GM21367 (cell line): ENCODE measurements at regions not wholly inside any gene's neighbourhood (a gene's known extent, or its start where the extent isn't known, plus 50 kb on each side); places are given as distances from the start of the nearest gene placed in this dataset.
"Not testable (repeated sequence)": the region's sequence is repeated elsewhere in the genome, so short reads cannot be mapped to it uniquely, and the experiment has no call there.

ENCODE experiments used
- ATAC-seq: cut with Tn5 transposase; IDR thresholded peaks from one replicate; pipeline ENCODE4 v1.9.1; 2021; ENCODE audit not compliant: unreplicated experiment

DNA sequence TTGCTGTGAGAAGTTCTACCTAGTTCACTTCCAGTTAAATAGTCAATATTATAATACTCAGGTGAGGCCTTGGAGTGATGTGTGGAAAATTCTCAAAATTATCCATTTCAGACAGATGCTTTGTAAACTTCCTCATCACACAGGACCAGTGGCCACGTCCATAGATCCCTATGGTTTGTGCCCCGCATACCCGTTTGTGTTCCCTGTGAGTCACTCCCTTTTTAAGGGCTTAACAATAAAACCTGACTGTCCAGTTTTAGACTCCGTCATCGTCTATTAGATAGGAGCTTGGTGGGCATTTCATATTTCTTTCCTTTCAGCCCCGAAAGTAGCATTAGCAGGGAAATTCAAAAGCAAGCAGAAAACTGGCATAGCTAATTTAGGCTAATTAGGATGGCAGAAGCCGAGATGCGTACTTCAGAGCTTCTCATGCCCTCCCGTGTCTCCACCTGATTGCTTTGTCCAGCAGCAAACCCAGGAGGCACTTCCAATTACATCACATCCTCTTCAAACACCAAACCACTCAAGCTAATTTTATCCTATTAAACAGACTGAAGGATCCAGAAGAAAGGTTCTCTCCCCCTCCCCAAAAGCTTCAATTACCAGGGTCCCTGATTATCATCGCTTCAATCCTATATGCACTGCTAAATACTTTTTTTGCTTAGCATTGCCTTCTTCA lies 186.6 kb upstream of the OTX2 start:
- no peak for ATAC-seq

DNA sequence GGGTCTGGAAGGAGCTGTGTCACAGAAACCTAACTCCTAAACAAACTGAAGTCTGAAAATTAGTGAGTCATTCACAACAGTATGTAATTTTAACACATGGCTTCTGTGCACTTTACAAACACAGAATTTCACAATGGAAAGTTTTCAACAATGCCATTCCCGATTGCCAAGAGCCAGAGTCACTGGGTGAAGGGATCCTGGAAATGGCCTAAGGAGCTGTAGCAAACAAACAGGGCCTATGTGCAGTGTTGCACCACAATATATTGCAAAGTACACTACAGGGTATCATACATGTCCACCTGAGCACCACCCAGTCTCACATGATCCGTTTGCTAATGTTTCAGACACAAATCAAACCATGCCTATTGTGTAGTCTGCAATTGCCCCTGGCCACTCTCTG lies 184.7 kb upstream of the OTX2 start:
- ATAC-seq = no peak

DNA sequence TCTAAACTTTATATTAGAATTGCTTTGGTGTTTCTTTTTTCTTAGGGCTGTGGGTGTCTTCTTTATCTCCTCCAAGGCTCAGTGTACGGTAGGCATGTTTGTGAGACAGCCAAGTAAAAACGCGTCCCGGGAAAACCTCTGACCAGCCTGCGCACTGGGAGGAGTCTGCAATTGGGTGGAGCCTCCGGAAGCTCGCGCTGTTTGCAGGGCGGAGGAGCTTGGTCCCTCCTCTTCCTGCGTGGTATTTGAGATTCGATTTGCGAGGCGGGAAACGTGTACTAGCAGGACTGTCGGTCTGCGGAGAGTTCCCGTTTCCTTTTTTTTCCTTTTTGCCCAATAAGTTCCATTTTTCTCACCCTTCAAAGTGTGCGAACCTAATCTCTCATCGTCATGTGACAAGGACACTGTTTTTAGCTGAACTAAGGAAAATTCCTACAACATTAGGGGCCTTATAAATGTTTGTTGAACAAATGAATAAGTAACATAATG lies 182.1 kb upstream of the OTX2 start:
- no peak for ATAC-seq

DNA sequence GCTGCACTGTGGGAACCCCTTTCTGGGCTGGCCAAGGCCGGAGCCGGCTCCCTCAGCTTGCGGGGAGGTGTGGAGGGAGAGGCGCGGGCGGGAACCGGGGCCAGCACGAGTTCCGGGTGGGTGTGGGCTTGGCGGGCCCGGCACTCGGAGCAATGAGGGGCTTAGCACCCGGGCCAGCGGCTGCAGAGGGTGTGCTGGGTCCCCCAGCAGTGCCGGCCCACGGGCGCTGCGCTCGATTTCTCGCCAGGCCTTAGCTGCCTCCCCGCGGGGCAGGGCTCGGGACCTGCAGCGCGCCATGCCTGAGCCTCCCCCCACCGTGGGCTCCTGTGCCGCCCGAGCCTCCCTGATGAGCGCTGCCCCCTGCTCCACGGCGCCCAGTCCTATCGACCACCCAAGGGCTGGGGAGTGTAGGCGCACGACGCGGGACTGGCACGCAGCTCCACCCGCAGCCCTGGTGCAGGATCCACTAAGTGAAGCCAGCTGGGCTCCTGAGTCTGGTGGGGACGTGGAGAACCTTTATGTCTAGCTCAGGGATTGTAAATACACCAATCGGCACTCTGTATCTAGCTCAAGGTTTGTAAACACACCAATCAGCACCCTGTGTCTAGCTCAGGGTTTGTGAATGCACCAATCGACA lies 180.8 kb upstream of the OTX2 start:
- ATAC-seq = not testable (repeated sequence)

DNA sequence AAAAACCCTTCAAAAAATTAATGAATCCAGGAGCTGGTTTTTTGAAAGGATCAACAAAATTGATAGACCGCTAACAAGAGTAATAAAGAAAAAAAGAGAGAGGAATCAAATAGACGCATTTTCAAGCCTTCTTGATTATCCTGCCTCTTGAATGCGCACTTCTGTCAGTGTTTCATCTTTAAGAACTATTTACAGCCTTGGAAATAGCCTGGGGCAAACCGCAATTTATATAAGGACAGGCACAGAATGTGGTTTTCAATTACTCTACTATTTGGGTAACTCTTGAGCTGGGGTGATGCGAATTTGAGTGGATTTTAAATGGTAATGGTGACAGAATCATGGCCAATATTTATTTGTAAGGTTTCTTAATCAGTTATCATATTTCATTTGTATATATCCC lies 179.1 kb upstream of the OTX2 start:
- ATAC-seq = no peak

DNA sequence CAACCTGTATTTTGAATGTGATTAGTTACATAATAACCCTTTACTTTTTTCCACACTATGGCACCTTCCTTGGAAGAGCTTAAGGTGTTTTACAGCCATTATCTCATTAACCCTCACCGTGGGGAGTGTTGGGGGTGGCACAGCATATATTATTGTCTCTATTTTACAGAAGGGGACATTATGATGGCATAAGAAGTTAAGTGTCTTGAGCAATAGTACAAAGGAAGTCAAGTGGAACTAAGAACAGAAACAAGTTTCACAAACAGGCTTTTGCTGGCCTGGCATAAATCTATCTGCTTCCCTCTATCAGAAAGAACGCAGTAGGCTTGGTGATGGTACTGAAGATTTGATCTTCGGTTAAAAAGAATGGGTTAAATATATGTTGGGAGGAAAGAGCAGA lies 169.7 kb upstream of the OTX2 start:
- no peak for ATAC-seq

DNA sequence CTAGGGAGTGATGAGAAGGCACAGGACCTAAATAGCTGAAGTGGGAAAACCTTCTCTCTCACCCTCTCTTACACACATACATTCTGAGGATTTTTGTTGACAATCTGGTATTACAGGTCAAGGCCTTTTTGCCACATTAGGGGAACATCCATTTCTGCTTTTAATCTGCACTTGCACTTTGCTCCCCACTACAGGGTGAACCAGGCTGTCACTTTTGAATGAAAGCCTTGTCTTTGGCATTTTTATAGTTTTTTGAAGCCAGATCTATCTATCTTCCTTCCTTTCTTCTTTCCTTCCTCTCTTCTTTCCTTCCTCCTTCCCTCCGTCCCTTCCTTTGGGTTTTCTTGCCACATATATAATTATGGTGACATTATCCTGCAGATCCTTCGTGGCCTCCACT lies 165.9 kb upstream of the OTX2 start:
- no peak for ATAC-seq

DNA sequence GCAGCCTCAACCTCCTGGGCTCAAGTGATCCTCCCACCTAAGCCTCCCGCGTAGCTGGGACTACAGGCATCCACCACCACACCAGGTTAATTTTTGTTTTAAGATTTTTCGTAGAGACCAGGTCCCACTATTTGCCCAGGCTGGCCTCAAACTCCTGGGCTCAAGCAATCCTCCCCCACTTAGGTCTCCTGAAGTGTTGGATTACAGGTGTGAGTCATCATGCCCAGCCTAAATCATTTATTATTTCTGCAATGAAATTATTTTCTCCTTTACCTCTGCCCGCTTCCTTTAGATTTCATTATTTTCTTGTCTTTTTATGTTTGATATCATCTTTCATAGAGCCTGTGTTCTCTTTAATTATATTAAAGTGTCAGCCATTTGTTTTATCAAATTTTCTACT lies 165.2 kb upstream of the OTX2 start:
- ATAC-seq = no peak

DNA sequence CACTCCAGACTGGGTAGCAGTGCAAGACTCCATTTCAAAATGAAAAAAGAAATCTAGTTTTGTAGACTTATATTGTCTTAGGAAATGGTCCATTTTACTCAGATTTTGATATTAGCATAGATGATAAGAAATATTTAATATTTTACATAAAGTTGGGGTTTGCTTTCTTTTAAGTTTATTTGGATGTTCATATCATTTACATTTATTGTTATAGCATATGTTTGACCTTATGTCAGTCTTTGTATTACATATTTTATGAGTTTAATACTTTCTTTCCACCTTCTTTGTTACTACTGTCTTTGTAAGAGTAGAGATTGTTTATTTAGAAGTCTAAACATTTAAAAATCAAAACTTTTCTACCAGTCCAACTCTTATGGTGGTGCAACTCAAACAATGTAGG lies 162.7 kb upstream of the OTX2 start:
- ATAC-seq = no peak

DNA sequence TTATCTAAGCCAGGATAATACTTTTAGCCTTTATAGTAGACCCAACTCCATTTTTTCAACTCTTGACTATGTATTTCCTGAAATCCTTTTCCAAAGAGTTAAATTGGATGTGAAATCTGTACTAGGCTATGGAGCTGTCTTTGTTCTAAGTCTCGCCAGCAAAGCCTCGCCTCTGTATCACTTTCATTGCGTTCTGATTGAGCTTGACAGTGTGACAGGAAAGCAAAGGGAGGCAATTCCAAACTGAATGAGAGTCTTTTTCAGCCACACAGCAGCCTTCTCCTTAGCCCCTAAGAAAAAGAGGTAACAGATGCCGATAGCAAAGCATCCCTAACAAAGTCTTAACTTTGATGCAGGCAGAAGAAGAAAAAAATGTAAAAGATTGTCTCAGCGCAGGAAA lies 154.6 kb upstream of the OTX2 start:
- ATAC-seq = no peak

DNA sequence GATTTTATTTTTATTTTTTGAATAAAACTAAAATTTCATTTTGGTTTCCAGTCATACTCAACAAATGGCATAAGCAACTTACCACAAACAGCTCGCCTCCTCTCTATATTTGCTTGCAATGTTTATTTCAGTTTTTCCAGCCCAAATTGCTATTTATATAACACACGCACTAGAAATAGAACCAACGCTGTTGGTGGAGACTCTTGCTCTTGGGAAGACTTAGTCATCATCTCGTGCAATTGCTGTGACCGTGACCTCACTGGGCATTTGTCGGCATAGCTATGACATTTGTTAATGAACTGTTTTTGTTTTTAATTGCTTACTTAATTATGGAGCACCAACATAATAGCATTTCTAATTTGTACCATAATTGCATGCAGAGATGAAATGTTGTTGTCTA lies 153.1 kb upstream of the OTX2 start:
- no peak for ATAC-seq

DNA sequence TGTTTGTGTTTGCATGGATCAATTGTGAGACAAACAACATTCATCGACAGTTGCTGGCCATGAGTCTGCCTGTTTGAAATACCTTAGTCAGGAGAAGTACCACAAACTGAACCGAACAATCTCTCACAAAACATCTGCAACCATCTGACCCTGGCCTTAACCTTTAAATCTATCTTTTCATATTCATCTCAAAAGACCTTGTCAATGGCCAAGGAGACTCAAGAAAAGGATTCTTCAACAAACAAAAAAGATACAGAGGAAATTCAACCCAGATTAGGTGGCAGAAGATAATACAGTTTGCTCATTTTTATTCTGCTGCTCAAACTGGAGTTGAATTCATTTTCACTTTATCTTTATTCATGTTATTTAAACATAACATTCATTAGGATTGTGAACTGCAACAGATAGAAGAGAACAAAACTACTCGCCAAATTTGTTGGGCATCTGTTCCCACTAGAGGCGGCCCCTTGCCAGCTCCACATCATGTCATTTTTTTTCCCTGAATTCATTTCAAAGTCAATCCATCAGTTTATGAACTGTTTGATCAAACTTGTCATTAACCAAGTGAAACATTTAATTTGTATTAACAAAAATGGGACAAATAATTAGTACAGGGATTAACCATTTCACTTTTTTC lies 152.3 kb upstream of the OTX2 start:
- ATAC-seq = no peak

DNA sequence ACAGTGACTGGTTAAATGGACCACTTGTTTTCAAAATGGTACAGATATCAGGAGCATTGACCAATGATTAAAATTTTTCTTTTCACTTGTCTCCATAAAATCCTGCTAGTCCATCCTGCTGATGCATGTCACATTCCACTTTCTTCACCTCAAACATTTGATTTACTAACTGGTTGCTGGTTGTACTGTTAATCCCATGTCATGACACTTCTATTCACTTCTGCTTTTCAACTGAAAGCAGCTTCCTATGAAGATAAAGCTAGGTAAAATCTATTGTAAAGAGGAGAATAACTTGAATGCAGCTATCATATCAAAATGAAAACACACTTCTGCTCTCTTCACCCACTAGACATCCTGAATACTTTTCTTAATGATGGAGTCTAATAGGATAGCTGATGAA lies 149.6 kb upstream of the OTX2 start:
- no peak for ATAC-seq

DNA sequence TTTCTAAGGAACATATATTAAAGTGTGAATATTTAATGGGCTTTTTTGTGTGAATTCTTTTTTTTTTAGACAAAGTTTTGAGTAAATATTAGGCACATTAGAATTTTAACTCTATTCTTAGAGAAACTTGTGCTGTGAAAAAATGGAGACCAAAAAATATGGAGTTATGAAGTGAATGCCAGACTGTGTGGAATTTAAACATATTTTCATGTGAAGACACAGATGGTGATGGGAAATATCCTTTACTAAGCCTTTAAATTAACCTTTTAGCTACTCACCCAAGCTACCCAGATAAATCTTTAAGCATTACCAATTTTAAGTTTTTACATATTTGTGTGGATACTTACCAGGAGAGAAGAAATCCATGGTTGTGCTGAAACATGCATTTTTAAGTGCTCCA lies 148.8 kb upstream of the OTX2 start:
- ATAC-seq = no peak

DNA sequence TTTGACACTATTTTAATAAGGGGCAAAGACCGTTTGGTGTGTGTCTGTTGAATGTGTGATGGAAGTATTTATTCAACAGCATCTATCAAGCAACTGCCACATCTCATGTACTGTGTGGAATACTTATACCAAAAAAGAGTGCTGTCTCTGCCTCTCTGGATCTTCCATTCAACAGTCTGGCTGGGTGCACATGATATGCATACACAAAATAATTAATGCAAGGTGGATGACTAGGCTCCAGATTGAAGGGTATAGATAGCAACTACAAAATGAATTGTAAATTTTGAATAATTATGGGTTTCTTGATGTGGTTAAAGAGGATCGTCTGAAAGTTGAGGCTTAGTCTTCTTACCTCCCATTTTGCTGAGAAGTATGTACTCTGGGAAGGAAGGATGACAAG lies 145.9 kb upstream of the OTX2 start:
- no peak for ATAC-seq

DNA sequence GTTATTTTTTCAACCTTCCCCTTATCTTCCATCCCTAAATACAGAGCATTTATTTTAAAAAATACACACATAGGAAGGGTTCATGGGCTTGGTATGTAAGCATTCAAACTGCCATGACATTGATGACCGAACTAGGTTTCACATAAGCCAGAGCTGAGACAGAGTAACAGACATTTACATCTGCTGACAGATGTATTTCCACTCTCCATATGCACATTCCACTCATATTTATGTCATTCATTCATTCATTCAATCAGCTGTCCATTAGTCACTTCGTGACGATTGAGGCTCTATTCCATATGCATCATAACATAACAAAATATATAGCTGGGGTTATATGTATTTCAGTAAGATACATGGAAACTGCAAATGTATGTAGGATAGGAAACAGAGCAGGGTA lies 145.5 kb upstream of the OTX2 start:
- ATAC-seq = no peak

DNA sequence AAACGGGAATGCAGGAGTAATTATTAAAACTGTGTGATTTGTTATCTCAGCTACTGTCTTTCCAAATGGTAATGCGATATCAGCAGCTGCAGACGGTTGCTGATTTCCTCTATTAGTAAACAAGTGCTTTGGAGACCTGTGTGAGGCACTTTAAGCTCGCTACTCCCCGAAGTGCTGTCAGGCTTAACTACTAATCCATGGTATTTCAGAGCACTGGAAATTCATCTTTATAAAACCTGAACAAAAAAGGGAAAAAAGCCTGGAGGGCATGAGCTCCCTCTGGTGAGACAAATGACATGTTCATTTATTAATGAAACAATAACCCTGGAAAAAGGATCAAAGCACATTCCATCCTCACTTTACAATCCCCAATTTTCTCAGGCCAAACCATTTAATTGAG lies 143.6 kb upstream of the OTX2 start:
- ATAC-seq = no peak

DNA sequence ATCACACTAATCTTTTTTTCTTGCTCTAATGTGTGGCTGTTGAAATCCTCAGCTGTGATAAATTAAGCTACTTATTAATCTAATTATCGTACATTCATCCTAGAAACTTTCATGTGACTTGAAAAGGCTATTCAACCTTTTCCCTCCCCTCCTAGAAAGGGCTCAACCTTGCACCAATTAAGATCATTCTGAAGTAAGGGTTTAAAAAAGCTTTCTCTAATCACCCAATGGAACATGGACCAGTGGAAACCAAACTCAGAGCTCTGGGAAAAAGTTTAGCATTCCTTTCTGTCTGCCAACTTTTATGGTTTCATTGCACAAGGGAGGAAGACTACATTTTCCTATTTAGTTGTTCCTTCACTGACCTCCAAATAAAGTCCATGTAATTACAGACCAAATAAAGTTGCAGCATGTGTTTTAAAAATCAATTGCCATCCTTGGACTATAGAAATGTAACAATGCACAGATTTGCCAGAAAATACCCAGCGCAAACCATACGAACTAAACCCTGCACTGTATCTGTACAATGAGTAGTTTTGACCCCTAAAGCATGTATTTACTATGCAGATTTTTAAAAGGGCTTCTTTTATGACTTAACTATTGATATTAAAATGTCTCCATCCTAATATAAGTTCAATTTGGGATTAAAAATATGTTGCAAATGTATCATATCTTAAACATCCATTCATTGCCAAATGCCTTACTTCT lies 142.6 kb upstream of the OTX2 start:
- no peak for ATAC-seq

DNA sequence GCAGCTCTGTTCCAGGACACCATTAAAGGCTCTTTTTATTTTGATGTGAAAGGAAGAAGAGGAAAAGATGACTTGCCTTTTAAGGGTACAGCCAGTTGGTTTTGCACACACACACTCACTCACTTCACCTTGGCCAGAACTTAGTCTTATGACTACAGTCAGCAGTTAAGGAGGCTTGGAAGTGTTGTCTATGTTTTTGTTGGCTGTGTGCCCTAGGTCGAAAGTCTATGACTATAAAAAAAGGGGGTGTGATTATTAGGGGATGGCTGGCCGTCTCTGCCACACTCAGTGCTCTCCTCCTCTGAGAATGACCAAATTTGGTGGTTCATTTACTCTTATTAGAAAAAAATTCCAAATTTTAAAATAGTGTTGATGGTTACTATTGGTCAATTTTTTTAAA lies 139.5 kb upstream of the OTX2 start:
- no peak for ATAC-seq

DNA sequence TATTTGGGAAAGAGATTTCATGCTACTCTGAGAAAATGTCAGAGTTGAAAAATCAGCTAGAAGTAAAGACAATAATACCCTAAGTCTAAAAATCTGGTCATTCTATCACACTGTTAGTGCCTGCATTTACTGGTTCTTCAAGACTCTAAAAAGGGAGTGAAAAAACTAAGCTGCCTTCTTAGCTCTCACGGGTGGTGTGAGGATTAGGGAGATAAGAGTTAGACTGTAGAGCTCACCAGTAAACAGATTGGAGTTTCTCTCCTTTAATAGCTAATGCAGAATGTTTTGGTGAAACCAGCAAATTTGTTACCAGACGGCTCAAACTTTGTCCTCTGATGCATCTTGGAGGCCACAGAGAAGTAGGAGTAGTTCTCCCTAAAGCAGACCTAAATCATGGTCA lies 135.0 kb upstream of the OTX2 start:
- ATAC-seq = no peak

DNA sequence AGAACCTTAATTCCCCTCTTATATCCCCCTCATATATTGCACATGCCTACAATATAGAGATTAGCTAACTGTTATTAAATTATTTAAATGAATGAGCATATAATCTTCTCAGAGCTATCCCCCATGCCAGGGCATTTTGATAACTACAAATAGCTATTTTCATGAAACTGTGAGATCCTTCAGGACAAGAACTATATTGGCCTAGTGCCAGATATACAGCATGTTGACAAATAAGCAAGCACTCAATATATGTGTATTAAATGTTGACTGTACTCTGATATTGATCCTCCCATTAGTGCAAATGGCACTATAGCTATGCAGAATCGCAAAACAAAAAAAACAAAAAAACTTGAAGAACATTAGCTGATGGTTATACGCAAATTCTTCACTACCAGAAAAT lies 134.1 kb upstream of the OTX2 start:
- ATAC-seq = no peak

DNA sequence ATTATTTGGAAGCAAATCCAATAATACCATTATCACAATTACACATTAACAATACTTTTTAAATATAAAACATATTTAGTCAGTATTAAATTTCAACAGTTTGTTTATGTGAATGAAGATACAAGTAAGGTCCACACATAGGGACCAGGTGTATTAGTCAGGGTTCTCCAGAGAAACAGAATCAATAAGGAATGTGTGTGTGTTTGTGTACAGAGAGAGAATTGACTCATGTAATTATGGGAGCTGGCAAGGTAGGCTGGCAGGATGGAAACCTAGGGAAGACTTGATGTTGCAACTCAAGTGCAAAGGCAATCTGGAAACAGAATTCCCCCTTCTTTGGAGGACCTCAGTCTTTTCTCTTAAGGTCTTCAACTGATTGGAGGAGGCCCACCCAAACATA lies 123.2 kb upstream of the OTX2 start:
- no peak for ATAC-seq
